ENCODE measurements at regions not wholly inside any gene's neighbourhood (a gene's known extent, or its start where the extent isn't known, plus 50 kb on each side); places are given as distances from the start of the nearest gene placed in this dataset.
"Not testable (repeated sequence)": the region's sequence is repeated elsewhere in the genome, so short reads cannot be mapped to it uniquely, and the experiment has no call there.

GRCh38 chr6:104676679-104677078, 183.0 kb downstream of the HACE1 start:
- DNase-seq: not testable (repeated sequence)

DNA sequence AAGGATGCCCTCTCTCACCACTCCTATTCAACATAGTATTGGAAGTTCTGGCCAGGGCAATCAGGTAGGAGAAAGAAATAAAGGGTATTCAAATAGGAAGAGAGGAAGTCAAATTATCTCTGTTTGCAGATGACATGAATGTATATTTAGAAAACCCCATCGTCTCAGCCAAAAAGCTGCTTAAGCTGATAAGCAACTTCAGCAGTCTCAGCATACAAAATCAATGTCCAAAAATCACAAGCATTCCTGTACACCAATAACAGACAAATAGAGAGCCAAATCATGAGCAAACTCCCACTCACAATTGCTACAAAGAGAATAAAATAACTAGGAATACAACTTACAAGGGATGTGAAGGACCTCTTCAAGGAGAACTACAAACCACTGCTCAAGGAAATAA, 184.6 kb downstream of the HACE1 start:
- not testable (repeated sequence) for DNase-seq

- DNase-seq: not testable (repeated sequence)
Measured at GRCh38 chr6:104673078-104673477, 186.6 kb downstream of the HACE1 start.

DNA sequence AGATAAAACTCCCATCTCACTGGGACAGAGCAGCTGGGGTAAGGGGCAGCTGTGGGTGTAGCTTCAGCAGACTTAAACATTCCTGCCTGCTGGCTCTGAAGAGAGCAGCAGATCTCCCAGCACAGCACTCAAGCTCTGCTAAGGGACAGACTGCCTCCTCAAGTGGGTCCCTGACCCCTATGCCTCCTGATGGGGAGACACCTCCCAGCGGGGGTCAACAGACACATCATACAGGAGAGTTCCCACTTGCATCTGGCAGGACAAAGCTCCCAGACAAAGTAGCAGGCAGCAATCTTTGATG, 188.2 kb downstream of the HACE1 start:
- DNase-seq: not testable (repeated sequence)

- not testable (repeated sequence) for DNase-seq
Measured at GRCh38 chr6:104670834-104671590, 188.7 kb downstream of the HACE1 start.

- DNase-seq: no peak
Measured at GRCh38 chr6:104669483-104669882, 190.2 kb downstream of the HACE1 start.

DNA sequence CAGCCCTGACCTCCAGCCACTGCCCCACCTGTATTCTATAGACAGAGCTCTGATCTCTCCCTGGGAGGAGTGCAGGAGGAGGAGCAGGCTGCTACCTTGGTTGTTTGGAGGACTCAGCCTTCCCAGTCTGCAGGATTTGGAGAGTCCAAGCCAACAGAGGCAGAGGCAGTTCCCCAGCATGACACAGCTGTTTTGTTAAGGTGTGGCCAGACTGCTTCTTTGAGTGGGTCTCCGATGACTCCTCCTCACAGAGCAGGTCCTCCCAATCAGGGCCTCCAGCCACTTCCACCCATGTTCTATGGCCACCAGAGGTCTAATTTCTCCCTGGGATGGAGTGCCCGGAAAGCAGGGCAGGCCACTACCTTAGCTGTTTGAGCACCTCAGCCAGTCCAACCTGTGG, 203.5 kb downstream of the HACE1 start:
- no peak for DNase-seq

GRCh38 chr6:104653781-104654180, 205.9 kb downstream of the HACE1 start:
- no peak for DNase-seq

- DNase-seq: no peak
Measured at GRCh38 chr6:104648347-104648746, 211.4 kb downstream of the HACE1 start.

- no peak for DNase-seq
Measured at GRCh38 chr6:104644848-104645247, 214.9 kb downstream of the HACE1 start.

DNA sequence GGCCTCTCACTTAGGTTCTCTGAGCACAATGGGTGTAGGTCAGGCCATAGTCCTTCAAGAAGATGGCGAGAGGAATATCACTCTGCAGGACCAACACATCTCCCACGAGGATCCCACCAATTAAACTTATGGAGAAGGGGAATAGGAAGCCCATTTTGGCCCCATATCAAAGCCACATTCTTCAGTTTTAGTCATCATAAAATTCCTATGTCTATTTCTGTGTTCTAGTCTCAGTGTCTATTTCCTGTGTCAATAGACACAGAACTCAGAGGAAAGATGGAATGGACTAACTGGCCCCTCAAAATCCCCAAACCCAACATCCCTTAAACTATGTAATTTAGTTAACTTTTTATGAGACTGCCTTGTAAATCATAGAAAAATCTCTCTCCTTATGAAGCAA, 216.8 kb downstream of the HACE1 start:
- no peak for DNase-seq

DNA sequence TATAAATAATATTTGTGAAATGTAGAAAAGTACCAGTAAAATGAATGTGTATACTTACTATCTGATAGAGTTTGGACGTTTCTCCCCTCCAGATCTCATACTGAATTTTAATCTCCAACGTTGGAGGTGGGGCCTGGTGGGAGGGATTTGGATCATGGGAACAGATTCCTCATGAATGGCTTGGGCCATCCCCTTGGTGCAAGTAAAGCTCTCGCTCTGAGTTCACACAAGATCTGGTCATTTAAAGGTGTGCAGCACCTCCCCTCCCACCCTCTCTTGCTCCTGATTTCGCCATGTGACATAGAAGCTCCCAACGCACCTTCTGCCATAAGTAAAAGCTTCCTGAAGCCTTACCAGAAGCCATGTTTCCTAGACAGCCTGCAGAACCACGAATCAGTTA, 219.0 kb downstream of the HACE1 start:
- no peak for DNase-seq

DNA sequence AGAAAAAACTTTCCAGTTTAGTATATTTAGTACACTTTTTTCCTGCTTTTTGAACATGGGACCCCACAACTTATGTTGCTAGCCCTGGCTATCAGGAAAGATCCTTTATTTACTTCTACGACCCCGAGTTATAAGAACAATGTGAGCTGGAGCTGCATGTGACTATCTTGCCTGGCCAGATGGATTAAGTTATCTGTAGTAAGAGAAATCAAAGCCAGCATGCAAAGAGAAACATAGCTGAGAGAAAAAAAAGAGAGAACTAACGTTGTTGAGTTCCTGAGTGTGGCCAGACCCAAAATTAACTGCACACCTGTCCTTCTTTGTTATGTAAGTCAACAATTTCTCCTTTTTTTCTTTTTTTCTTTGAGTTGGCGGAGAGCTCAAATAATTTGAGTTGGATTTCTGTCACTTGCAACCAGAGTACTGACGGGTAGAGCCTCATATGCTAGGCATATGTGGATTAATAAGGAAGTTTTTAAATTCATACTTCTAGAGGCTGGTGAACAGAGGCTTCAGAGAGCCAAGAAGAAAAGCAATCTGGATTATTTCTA, 219.5 kb downstream of the HACE1 start:
- DNase-seq: no peak

GRCh38 chr6:104639668-104640067, 220.1 kb downstream of the HACE1 start:
- DNase-seq: no peak

DNA sequence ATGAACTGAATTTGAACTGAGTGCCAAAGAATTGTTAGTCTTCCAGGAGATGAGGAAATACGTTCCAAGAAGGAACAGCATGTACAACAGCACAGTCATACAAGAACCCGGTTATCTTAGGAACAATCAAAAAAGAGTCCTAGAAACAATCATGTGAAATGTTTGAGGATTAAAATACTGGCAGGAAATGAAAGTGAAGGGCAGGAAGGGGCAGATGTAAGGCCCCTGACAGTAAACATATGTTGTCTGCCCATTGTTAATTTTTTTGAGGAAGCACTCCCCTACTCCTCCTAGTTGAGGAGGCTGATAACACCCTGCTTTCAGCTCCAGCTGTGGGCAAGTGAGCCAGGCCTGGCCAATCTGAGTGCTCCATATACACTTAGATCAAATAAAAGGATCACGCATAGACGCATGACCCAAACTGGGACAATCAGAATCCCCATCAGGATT, 220.9 kb downstream of the HACE1 start:
- no peak for DNase-seq

- DNase-seq: no peak
Measured at GRCh38 chr6:104633125-104633524, 226.6 kb downstream of the HACE1 start.

- no peak for DNase-seq
Measured at GRCh38 chr6:104632588-104632987, 227.1 kb downstream of the HACE1 start.

GRCh38 chr6:104630955-104631354, 228.8 kb downstream of the HACE1 start:
- no peak for DNase-seq

DNA sequence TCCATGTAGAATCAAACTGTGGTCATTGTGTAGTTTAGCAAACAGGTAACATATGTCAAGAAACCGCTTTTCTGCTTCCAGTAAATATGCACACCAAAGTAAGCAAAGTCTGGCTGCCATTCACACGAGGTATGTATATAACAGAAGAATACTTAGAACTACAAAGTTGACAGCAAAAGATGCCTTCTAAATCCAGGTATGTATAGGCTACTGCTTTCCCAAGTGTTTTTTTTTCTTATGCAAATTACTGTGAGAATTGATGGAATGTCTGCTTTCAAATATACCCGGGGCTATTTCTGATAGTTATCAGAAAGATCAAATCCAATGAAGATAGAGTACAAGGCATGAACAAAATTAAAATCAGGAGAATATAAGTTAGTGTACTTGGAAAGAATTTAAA, 229.2 kb downstream of the HACE1 start:
- DNase-seq: no peak

DNA sequence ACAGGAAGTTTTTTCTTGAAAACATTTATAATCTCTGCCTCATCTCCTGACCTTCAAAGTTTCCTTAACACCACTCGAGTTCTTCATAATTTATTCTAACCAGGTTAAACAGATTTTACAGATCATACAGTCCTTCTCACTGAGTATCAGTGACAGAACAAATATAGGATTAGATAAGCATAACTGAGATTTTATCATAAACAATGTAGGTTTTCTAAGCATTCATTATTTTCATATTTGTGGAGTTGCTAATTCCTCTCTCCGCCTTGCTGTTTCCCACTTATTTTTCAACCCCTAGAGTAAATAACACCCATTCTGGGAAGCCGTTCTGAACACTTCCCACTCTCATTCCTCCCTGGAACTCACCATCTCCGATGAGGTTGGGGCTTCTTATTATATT, 229.9 kb downstream of the HACE1 start:
- DNase-seq: no peak

DNA sequence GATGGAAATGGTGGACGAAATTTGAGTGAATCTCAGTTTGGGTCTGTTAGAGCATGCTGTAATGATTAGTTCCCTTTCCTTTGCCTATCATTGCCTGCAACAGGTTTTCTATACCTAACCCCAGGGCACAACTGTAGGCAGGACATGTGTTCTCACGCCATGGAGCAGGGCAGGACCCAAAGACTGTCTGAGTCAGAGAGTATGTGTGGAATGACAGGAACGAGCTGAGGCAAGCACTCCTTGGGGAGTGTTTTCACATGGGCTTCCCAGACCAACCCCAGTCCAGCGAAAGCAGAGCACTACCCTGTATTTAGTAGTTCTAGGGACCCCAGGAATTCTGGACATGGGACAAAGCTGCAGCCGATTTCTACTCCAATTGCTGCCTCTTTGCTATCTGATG, 234.2 kb downstream of the HACE1 start:
- DNase-seq: no peak

GRCh38 chr6:104623052-104623690, 236.5 kb downstream of the HACE1 start:
- no peak for DNase-seq

GRCh38 chr6:104621396-104621795, 238.3 kb downstream of the HACE1 start:
- DNase-seq: no peak

DNA sequence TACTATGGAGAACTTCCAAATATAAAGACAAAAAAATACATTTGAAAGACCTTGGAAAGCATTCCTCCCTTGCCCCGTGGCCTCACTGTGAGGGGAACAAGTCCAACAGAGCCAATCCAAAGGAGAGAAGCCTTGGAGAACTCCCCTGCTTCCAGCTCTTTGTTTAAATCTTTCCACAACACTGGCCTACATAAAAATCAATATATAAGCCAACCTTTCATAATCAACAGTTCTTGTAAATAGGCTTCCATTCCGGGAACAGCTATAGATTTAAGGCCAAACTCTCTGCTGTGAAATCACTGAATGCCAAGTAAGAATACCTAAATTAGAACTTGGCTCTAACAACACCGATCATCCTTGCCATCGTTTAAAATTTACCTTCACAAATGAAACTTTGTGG, 242.1 kb downstream of the HACE1 start:
- no peak for DNase-seq

GRCh38 chr6:104614394-104614793, 245.3 kb downstream of the HACE1 start:
- DNase-seq: no peak

All from activated CD4-positive, CD25-positive, alpha-beta regulatory T cell (primary cell).